HEK293 (cell line): ENCODE measurements at regions not wholly inside any gene's neighbourhood (a gene's known extent, or its start where the extent isn't known, plus 50 kb on each side); places are given as distances from the start of the nearest gene placed in this dataset.

Experiments
- CTCF ChIA-PET: fragments of 350-600 bp; formaldehyde crosslinking; extraction: SDS; loops from one replicate; lab custom pipeline; 2021; ENCODE audit warnings: antibody characterized with exemption; lab: Yijun Ruan, JAX
- POLR2A ChIA-PET: fragments of 300-600 bp; formaldehyde crosslinking; extraction: SDS; loops from one replicate; lab custom pipeline; 2020; ENCODE audit warnings: antibody characterized with exemption, inconsistent platforms; lab: Yijun Ruan, JAX
- H3K27ac ChIP-seq: fragments of 200-500 bp; sonication (Bioruptor generic); 2 replicates; pipeline ENCODE4 v1.5.1; 2014; ENCODE audit warnings: low read depth, low read length, control low read depth, inconsistent platforms; ENCODE audit errors: extremely low read depth
- H3K36me3 ChIP-seq, 2 experiments: fragments of 200-500 bp in 1 of 2; sonication (Bioruptor generic) in 1 of 2; 1 replicate in 1 of 2; 2 replicates in 1 of 2; pipeline ENCODE4 v1.5.1; 2014 to 2017; ENCODE audit warnings: inconsistent platforms in 2 of 2, low read length in 2 of 2; ENCODE audit not compliant: control insufficient read depth in 2 of 2, insufficient read depth in 1 of 2
- H3K4me1 ChIP-seq: fragments of 200-500 bp; sonication (Bioruptor generic); 2 replicates; pipeline ENCODE4 v1.5.1; 2014; ENCODE audit warnings: mild to moderate bottlenecking, low read length, inconsistent platforms; ENCODE audit not compliant: control insufficient read depth, insufficient read depth
- H3K4me3 ChIP-seq: 2 replicates; pipeline ENCODE4 v1.5.1; 2011; ENCODE audit warnings: low read depth, mild to moderate bottlenecking, control low read depth, low read length, moderate library complexity
- H3K9me3 ChIP-seq: fragments of 200-500 bp; sonication (Bioruptor generic); 2 replicates; pipeline ENCODE4 v1.5.1; 2014; ENCODE audit warnings: low read depth, low read length, inconsistent platforms; ENCODE audit not compliant: control insufficient read depth, insufficient read depth
- HOXC10 ChIP-seq: sonication (generic); formaldehyde crosslinking; IDR thresholded peaks from 2 replicates; pipeline ENCODE4 v1.8.1; 2023; ENCODE audit warnings: mild to moderate bottlenecking, missing genetic modification reagents
- KLF7 ChIP-seq: fragments of 450-650 bp; formaldehyde crosslinking; IDR thresholded peaks from 2 replicates; pipeline ENCODE4 v1.5.1; 2016; ENCODE audit warnings: missing biosample characterization, missing genetic modification characterization, borderline replicate concordance
- REPIN1 ChIP-seq: fragments of 450-650 bp; formaldehyde crosslinking; IDR thresholded peaks from 2 replicates; pipeline ENCODE4 v1.5.1; 2017; ENCODE audit warnings: missing biosample characterization, missing genetic modification characterization, low read depth
- SALL2 ChIP-seq: fragments of 450-650 bp; formaldehyde crosslinking; IDR thresholded peaks from 2 replicates; pipeline ENCODE4 v1.5.0; 2017; ENCODE audit warnings: missing biosample characterization, mild to moderate bottlenecking, missing genetic modification characterization, borderline replicate concordance
- SCRT1 ChIP-seq: fragments of 450-650 bp; formaldehyde crosslinking; IDR thresholded peaks from 2 replicates; pipeline ENCODE4 v1.5.1; 2016; ENCODE audit warnings: missing biosample characterization, missing genetic modification characterization, borderline replicate concordance
- SP3 ChIP-seq: fragments of 450-650 bp; formaldehyde crosslinking; IDR thresholded peaks from 2 replicates; pipeline ENCODE4 v1.5.1; 2016; ENCODE audit warnings: missing biosample characterization, missing genetic modification characterization
- TRIM28 ChIP-seq: IDR thresholded peaks from 2 replicates; pipeline ENCODE4 v1.6.1; 2011; ENCODE audit warnings: low read length, control low read depth, borderline replicate concordance
- ZBTB49 ChIP-seq: fragments of 450-650 bp; formaldehyde crosslinking; IDR thresholded peaks from 2 replicates; pipeline ENCODE4 v1.5.1; 2016; ENCODE audit warnings: missing biosample characterization, missing genetic modification characterization, low read depth
- ZNF114 ChIP-seq: fragments of 450-650 bp; formaldehyde crosslinking; IDR thresholded peaks from 2 replicates; pipeline ENCODE4 v1.5.0; 2017; ENCODE audit warnings: missing biosample characterization, missing genetic modification characterization
- ZNF16 ChIP-seq: fragments of 450-650 bp; formaldehyde crosslinking; IDR thresholded peaks from 2 replicates; pipeline ENCODE4 v1.5.1; 2016; ENCODE audit warnings: low read depth, missing biosample characterization, missing genetic modification characterization
- ZNF214 ChIP-seq: fragments of 450-650 bp; formaldehyde crosslinking; IDR thresholded peaks from 2 replicates; pipeline ENCODE4 v1.5.1; 2017; ENCODE audit warnings: missing biosample characterization, mild to moderate bottlenecking, missing genetic modification characterization, borderline replicate concordance
- ZNF423 ChIP-seq: fragments of 450-650 bp; formaldehyde crosslinking; IDR thresholded peaks from 2 replicates; pipeline ENCODE4 v1.5.1; 2016; ENCODE audit warnings: missing biosample characterization, missing genetic modification characterization
- ZNF473 ChIP-seq: fragments of 450-650 bp; formaldehyde crosslinking; IDR thresholded peaks from 2 replicates; pipeline ENCODE4 v1.5.1; 2017; ENCODE audit warnings: missing biosample characterization, missing genetic modification characterization
- ZNF521 ChIP-seq: fragments of 450-650 bp; formaldehyde crosslinking; IDR thresholded peaks from 2 replicates; pipeline ENCODE4 v1.5.1; 2017; ENCODE audit warnings: missing biosample characterization, mild to moderate bottlenecking, missing genetic modification characterization
- ZNF629 ChIP-seq: fragments of 450-650 bp; formaldehyde crosslinking; IDR thresholded peaks from 2 replicates; pipeline ENCODE4 v1.5.1; 2017; ENCODE audit warnings: missing biosample characterization, missing genetic modification characterization
- ZNF664 ChIP-seq: fragments of 450-650 bp; formaldehyde crosslinking; IDR thresholded peaks from 2 replicates; pipeline ENCODE4 v1.5.1; 2016; ENCODE audit warnings: missing biosample characterization, missing genetic modification characterization
- ZNF777 ChIP-seq: fragments of 450-650 bp; formaldehyde crosslinking; IDR thresholded peaks from 2 replicates; pipeline ENCODE4 v1.5.1; 2017; ENCODE audit warnings: missing biosample characterization, missing genetic modification characterization, borderline replicate concordance
- ZNF837 ChIP-seq: fragments of 450-650 bp; formaldehyde crosslinking; IDR thresholded peaks from 2 replicates; pipeline ENCODE4 v1.5.1; 2016; ENCODE audit warnings: missing biosample characterization, missing genetic modification characterization
- ZSCAN23 ChIP-seq: fragments of 450-650 bp; formaldehyde crosslinking; IDR thresholded peaks from 2 replicates; pipeline ENCODE4 v1.5.1; 2016; ENCODE audit warnings: missing biosample characterization, missing genetic modification characterization
- TF ChIP-seq, protein P1 (sequence below): fragments of 450-650 bp; formaldehyde crosslinking; IDR thresholded peaks from 2 replicates; pipeline ENCODE4; 2016; ENCODE audit warnings: missing biosample characterization, missing genetic modification characterization
- TF ChIP-seq, protein P2 (sequence below): fragments of 450-650 bp; formaldehyde crosslinking; IDR thresholded peaks from 2 replicates; pipeline ENCODE4 v1.5.1; 2016; ENCODE audit warnings: missing biosample characterization, missing genetic modification characterization
- TF ChIP-seq, protein P3 (sequence below): fragments of 450-650 bp; IDR thresholded peaks from 2 replicates; pipeline ENCODE4 v1.5.1; 2018; ENCODE audit warnings: missing biosample characterization, mild to moderate bottlenecking, missing genetic modification characterization
- TF ChIP-seq, protein P4 (sequence below): fragments of 450-650 bp; formaldehyde crosslinking; IDR thresholded peaks from 2 replicates; pipeline ENCODE4 v1.5.1; 2016; ENCODE audit warnings: missing biosample characterization, missing genetic modification characterization

GRCh38 chr6:19602434-19603013 is 234.6 kb upstream of the ID4 start:
- ChIA-PET POLR2A (no interaction called here), CTCF (interaction anchor here (1.4 kb wide), 1 partner anchor 248 kb away, joined by 3 read pairs; no protein-coding TSS in a partner anchor)
- Histone ChIP-seq H3K9me3 (no peaks in the 10 kb centered on the region), H3K4me3 (no peak overlapping the region), H3K4me1 (no peaks in the 10 kb centered on the region), H3K36me3 (no peaks in the 10 kb centered on the region), H3K27ac (no peak overlapping the region)
- TF ChIP-seq ZBTB49 (tag by site-specific recombination) (no peak), ZNF214 (no peak), ZNF777 (no peak), ZNF664 (no peak), HOXC10 (CRISPR knock-in tag) (no peak), ZSCAN23 (no peak), TRIM28 (no peak), ZNF16 (no peak), SALL2 (tag by site-specific recombination) (no peak), SCRT1 (tag by site-specific recombination) (no peak), ZNF473 (no peak), SP3 (tag by site-specific recombination) (no peak), KLF7 (no peak), REPIN1 (tag by site-specific recombination) (no peak), ZNF629 (tag by site-specific recombination) (no peak), ZNF521 (tag by site-specific recombination) (no peak), ZNF423 (tag by site-specific recombination) (no peak)
- TF ChIP-seq, protein P1, sequence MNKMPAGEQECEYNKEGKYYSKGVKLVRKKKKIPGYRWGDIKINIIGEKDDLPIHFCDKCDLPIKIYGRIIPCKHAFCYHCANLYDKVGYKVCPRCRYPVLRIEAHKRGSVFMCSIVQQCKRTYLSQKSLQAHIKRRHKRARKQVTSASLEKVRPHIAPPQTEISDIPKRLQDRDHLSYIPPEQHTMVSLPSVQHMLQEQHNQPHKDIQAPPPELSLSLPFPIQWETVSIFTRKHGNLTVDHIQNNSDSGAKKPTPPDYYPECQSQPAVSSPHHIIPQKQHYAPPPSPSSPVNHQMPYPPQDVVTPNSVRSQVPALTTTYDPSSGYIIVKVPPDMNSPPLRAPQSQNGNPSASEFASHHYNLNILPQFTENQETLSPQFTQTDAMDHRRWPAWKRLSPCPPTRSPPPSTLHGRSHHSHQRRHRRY (tag by site-specific recombination): no peak
- TF ChIP-seq, protein P2, sequence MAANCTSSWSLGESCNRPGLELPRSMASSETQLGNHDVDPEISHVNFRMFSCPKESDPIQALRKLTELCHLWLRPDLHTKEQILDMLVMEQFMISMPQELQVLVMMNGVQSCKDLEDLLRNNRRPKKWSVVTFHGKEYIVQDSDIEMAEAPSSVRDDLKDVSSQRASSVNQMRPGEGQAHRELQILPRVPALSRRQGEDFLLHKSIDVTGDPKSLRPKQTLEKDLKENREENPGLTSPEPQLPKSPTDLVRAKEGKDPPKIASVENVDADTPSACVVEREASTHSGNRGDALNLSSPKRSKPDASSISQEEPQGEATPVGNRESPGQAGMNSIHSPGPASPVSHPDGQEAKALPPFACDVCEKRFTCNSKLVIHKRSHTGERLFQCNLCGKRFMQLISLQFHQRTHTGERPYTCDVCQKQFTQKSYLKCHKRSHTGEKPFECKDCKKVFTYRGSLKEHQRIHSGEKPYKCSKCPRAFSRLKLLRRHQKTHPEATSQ (tag by site-specific recombination): no peak

- POLR2A ChIA-PET: no interaction called here
- no peaks in the 10 kb centered on the region for H3K9me3 ChIP-seq
- H3K36me3 ChIP-seq: no peaks in the 10 kb centered on the region
- no peak overlapping the region for H3K4me3 ChIP-seq
- H3K27ac ChIP-seq: no peak overlapping the region
- CTCF ChIA-PET: interaction anchor here (0.6 to 0.7 kb wide), 2 partner anchors 9 to 41 kb away, joined by 3 read pairs; no protein-coding TSS in a partner anchor
- TF ChIP-seq, protein P3, sequence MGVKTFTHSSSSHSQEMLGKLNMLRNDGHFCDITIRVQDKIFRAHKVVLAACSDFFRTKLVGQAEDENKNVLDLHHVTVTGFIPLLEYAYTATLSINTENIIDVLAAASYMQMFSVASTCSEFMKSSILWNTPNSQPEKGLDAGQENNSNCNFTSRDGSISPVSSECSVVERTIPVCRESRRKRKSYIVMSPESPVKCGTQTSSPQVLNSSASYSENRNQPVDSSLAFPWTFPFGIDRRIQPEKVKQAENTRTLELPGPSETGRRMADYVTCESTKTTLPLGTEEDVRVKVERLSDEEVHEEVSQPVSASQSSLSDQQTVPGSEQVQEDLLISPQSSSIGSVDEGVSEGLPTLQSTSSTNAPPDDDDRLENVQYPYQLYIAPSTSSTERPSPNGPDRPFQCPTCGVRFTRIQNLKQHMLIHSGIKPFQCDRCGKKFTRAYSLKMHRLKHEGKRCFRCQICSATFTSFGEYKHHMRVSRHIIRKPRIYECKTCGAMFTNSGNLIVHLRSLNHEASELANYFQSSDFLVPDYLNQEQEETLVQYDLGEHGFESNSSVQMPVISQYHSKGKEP (tag by site-specific recombination): no peak
- TF ChIP-seq ZNF114 (tag by site-specific recombination) (no peak), ZNF837 (no peak)
- TF ChIP-seq, protein P4, sequence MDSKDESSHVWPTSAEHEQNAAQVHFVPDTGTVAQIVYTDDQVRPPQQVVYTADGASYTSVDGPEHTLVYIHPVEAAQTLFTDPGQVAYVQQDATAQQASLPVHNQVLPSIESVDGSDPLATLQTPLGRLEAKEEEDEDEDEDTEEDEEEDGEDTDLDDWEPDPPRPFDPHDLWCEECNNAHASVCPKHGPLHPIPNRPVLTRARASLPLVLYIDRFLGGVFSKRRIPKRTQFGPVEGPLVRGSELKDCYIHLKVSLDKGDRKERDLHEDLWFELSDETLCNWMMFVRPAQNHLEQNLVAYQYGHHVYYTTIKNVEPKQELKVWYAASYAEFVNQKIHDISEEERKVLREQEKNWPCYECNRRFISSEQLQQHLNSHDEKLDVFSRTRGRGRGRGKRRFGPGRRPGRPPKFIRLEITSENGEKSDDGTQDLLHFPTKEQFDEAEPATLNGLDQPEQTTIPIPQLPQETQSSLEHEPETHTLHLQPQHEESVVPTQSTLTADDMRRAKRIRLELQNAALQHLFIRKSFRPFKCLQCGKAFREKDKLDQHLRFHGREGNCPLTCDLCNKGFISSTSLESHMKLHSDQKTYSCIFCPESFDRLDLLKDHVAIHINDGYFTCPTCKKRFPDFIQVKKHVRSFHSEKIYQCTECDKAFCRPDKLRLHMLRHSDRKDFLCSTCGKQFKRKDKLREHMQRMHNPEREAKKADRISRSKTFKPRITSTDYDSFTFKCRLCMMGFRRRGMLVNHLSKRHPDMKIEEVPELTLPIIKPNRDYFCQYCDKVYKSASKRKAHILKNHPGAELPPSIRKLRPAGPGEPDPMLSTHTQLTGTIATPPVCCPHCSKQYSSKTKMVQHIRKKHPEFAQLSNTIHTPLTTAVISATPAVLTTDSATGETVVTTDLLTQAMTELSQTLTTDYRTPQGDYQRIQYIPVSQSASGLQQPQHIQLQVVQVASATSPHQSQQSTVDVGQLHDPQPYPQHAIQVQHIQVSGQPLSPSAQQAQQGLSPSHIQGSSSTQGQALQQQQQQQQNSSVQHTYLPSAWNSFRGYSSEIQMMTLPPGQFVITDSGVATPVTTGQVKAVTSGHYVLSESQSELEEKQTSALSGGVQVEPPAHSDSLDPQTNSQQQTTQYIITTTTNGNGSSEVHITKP (tag by site-specific recombination): no peak
- H3K4me1 ChIP-seq: no peaks in the 10 kb centered on the region
Observed at GRCh38 chr6:19603721-19604120, 233.4 kb upstream of the ID4 start.
